GM18507 (cell line): ENCODE measurements at regions not wholly inside any gene's neighbourhood (a gene's known extent, or its start where the extent isn't known, plus 50 kb on each side); places are given as distances from the start of the nearest gene placed in this dataset.
A peak's percentile ranks its signal among the peaks of the same experiment; 100 is the strongest.

ENCODE experiments used
- DNase-seq: peaks from one replicate; pipeline ENCODE4 v3.0.0; 2011; ENCODE audit warnings: low read depth; ENCODE audit not compliant: insufficient read length; ENCODE audit errors: extremely low spot score
- FAIRE-seq: peaks from 2 replicates; lab custom pipeline; 2011; peaks lifted over from hg19 to GRCh38; lab: Jason Lieb, UNC

DNA sequence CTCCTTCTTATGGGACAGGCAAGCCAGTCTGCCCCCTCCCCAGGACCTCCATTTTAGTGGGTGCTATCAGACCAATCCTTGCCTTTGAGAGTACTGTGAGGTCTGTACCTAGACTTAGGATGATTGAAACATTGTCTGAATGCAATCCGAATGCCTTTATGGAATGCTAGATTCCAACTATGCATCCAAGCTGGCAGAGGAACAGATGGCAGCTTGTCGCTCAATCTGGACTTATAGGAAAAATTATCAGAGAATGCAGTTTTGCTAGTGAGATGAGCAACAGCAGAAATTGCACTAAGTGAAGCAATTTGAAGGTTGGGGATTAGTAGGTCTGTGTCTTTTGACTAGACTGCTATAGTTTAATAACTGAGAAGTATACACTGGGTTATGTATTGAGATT, 109.1 kb downstream of the DYRK2 start:
- no peak for FAIRE-seq
- no peak for DNase-seq

DNA sequence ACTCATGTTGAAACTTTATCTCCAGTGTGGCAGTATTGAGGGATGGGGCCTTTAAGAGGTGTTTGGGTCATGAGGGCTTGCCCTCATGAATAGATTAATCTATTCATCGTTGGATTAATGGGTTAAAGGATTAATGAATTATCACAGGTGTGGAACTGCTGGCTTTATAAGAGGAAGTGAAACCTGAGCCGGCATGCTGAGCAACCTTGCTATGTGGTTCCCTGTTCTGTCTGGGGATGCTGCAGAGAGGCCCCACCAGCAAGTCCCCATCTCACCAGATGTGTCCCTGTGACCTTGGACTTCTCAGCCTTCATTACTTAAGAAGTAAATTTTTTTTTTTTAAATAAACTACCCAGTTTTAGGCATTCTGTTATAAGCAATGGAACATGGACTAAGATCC, 109.6 kb downstream of the DYRK2 start:
- peak; percentile 20 for DNase-seq
- peak; percentile 90 for FAIRE-seq

DNA sequence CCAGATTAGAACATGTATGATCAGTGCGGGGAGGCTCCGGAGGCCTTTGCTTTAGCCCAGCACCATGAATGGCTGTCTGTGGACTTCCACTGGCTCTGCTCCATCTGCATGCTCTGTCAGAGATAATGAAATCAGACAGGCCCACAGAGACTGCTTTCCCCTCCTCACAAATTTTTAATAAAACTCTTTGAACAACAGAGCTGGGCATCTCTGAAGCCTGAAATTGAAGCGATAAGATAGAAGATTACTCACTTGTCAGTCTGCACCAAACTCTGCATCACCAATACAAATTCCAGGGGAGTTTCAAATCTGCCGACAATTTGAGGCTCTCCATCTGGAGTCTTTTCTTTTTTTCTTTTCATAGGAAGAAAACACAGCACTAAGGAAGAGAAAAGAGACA, 110.0 kb downstream of the DYRK2 start:
- DNase-seq = no peak
- FAIRE-seq = no peak

DNA sequence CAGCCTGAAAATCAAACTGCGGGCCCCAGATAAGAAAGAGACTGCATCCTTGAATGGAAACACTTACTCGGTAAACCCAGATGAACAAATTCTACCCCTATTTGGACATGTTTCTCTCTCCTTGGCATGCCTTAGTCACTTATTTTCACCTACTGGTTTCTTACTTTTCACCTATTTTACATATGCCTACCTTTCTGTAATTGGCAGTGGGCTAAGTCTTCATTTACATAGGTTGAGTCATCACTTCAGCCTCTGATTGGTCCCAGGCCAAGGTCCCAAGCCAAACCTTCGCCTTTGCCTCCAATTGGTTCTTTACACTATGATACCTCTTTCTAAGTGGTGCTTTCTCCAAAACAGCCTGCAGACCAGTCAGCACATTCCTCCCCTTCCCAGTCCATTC, 111.3 kb downstream of the DYRK2 start:
- FAIRE-seq (no peak), DNase-seq (no peak)

DNA sequence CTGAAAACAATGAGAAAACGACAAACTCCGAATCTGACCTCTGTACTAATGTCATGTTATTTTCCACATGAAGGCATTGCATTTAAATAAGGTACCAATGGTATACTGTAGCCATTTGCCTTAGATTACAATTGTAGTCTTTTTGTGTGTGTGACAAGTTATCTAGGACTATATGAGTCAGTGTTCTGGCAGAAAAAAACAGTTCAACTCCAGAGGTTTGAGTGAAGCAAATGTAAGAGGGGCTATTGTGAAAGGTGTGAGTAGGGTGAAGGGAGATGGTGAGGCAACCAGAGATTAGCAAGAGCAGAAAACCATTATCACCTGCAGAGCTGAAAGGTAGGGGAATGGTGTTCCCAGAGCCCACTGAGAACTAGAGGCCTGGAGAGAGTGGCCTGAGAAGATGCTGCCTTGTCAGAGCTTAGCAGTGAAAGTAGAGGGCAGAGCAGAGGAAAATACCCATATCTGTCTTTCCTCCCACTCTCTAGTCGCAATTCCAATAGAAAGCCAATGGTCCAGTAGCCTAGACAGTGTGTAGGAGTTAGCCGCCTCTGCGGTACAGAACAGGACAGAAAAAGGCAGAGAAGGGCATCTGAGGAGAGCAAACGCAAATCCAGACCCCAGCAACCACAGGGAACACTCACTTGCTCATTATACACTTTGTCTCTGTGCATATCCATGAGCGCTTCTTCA, 112.2 kb downstream of the DYRK2 start:
- DNase-seq (no peak), FAIRE-seq (no peak)

DNA sequence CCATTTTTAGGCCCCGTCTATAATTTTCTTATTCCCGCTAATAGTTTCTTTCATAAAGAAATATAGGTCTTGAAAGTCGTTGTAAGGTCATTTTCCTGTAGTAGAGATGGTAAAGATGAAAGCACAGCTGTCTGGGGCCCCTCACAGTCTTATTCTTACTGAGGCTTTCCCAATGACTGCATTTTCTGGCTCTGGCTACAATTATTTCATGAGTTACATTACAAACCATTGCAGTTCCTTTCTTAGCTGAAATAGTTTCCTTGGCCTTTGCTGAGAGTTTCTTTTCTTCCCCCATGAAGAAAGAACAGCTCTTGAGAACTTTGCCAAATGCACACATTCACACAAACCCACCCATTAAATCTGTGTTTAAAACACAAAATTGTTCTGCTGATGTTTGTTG, 113.0 kb downstream of the DYRK2 start:
- DNase-seq (no peak), FAIRE-seq (no peak)

DNA sequence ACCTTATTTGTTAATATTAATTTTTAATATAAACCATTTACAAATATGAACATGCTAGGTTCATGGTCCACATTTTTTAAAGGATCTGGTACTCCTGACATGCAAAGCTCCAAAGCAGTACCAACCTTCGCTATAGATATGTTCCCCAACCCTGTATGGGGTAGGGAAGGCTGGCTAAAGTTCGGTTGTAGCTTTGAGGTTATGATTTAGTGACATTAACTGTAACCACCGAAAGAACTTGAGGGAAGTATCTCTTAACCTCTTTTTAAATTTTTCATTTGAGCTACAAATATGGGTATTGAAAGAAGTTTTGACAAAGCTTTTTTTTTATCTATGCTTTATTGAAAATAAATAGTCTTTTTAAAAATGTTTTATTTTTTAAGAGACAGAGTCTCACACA, 115.5 kb downstream of the DYRK2 start:
- no peak for FAIRE-seq

DNA sequence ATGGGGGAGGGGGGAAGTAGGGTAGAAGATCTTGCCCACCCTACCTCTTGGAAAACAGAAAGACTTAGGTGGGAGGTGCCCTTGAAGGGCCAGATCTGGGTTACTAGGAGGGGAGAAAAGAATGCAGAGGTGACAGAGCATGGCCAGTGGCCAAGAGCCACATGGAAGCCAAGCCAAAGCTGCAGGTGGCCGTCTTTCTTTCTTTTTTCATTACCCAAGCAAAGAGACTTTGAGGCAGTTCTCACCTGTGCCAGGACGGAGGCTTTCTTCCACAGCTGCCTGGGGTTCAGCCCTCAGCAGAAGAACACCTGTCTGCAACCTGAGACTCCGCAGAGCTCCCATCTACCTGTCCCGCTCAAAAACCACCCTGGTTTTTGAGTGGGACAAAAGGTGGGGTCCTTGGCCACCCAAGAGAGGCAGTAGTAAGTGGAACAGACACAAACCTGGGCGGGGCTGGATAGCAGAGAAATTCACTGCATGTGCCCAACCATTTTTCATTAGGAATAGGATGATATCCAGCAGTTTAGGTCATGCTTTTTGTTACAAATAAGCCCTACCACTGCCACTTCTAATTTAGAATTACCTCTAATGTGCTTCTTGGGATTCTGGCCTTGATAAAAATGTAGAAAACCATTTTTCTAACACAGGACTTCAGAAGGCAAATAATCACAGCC, 116.5 kb downstream of the DYRK2 start:
- DNase-seq (no peak), FAIRE-seq (no peak)

More for the DNA sequence above, 115.5 kb downstream of the DYRK2 start:
- DNase-seq = no peak

DNA sequence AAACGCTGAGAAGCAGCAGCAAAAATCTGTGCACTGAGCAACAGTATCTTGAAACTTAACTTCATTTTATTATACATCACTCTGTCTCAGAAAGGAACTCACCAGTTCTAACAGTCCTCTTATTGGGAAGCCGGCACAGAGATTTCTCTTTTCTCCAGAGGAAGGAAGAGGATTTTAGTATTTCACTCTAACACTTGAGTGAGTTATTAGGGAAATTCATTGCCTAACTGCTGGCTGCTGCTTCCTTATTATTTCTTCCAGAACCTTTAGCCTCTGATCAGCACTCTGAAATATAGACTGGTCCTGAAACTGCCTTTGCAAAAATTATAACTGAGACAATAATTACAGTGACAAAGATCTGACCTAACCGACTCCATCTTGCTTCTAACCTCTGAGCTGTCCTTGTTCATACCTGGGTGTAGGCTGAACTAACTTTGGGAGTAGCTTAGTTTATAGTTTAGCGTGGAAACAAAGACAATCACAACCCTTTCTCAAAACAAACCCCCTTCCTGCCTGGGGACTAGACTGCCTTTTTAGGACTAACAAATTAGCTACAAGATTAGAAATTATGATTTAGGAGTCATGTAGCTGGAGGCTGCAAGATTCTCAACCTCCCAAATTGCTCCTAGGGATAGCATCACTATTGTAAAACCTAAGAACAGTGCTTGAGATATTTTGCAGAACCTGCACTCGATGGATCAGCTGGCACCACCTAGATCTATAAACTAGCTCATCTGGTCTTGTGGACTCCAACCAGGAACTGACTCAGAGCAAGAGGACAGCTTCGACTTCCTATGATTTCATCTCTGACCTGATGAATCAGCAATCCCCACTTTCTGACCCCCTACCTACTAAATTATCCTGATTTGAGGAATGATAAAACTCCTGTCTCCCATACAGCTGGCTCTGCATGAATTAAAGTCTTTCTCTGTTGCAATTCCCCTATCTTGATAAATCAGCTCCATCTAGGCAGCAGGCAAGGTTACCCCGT, 117.5 kb downstream of the DYRK2 start:
- DNase-seq (no peak), FAIRE-seq (no peak)

DNA sequence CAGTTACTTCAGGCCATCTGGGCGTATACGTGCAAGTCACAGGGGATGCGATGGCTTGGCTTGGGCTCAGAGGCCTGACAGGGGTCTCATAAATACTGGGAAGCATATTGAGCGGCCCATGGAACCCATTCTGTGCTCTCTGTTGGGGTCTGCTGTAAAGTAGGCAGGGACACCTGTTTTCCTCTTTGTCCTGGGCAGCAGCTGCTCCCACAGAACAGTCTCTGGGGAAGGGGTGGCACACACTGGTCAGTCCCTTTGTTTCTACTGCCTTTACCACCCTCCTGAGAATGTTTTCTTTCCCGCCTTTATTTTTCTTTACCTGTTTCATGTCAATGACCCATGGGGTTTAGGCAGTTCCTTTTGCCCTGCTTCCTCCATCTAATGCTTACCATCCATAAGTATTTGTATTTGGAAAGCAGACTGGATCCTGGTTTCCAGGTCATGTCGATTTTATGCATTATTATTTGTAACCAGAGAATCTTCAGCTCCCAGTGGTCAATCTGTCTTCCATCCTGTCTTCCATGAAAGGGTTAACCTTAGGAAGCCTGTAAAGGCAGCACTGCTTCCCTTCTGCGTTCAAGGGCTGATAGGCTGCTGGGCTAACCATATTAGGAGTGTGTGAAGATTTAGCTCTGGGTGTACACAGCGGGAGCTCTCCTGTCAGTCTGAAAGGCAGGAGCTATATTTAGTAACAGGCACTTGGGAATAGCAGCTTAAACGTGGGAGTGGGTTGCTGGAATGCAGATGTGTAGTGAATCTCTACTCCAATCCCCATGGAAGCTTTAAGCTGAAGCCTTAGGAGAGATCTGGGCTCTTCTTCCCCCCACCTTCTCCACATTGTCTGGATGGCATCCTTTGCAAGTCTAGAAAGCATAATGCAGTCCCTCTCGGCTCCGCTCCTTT, 124.0 kb downstream of the DYRK2 start:
- no peak for FAIRE-seq
- no peak for DNase-seq

DNA sequence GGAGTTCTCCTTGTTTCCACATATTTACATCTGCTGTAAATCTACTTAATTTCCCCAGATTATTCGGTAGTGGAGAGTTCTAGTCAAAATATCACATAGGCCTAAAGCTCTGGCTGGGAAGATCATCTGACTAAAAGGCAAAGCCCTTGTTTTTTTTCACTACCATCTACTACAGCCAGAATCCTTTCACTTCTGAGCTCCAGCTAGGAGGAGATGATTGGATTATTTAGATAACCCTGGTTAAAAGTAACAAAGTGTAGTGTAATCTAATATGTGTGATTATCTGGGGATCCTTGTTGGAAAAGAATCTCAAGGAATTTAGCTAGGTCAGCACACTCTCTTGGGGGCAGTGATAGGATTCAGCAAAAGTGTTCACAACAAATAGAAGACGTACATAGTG, 125.4 kb downstream of the DYRK2 start:
- DNase-seq = no peak
- no peak for FAIRE-seq

DNA sequence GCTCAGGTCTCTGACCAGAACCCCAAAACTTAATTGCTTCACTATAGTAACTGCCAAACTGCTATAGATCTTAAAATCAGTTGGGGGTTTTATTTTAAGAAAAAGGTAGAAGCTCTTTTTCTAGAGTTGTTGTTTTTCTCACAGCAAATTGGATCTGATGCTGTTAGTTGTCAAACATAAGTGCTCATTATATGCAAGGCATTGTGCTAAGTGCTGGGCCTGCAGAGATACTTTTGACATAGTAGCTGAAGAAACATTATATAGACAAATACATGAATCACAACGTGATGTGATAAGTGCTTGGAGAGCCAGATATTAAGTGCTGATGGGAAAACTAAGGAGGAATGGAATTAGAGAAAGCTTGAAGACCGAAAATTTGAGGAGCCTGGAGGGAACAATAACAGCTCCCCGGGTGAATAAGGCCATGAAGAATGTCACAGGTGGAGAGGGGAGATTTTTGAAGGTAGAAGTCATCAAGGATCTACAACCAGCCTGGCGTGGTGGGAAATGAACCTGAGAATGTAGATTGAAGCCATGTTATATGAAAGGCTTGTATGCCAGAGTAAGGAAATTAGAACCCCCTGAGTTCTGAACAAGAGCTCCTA, 126.5 kb downstream of the DYRK2 start:
- no peak for DNase-seq
- no peak for FAIRE-seq

DNA sequence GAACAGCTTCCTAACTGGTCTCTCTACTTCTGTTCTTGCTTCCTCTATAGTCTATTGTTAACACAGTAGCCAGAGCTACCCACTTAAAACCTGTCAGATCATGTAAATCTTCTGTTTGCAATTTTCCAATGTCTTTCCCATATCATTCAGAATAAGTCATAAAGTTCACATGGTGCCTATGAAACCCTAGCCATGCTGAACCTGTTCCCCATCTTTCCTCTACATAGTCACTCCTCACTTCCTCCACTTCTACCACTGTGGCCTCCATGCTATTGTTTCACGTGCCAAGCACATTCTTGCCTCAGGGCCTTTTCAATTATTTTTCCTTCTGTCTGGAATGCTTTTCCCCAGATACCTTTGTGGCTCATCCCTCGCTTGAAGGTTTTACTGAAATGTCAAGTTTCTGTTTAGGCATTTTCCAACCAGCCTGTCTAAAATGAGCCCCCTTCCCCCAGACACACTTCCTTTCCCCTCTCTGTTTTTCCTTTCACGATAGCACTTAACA, 132.1 kb downstream of the DYRK2 start:
- DNase-seq (no peak), FAIRE-seq (no peak)

DNA sequence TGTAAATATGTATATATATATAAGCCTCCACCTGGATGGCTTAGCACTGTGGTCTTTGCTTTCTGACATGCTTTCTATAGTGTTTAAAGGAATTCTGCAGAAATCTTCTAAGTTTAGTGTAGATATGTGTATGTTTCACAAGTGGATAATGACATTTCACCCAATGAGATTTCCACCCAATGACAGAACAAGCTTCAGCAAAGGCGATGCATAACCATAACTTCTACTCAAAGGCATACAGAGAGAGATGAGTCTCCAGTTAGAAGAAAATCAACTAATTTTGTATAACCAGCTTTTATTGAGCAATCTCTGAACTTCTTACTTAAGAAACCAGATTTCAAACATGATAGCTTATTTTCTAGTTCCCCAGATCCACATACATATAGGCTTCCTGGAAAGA, 134.0 kb downstream of the DYRK2 start:
- DNase-seq (no peak), FAIRE-seq (no peak)

DNA sequence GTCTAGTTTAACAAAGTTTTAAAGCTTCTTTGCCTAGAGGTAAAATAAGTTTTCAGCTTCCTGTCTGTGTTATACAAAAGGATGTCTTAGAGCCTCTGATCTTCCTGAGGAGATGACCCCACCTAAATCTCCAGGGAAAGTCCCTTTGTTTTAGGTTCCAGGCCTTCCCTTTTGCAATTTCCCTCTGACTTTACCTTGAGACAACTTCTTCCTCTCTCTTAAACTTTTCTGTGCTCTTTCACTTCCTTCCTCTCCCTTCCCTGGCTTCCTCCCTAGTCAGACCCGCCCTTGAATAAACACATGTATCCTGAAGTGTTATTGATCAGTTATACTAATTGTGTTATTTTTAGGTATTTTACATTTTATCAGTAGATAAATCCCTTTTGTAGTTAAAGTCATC, 134.8 kb downstream of the DYRK2 start:
- no peak for DNase-seq
- no peak for FAIRE-seq

DNA sequence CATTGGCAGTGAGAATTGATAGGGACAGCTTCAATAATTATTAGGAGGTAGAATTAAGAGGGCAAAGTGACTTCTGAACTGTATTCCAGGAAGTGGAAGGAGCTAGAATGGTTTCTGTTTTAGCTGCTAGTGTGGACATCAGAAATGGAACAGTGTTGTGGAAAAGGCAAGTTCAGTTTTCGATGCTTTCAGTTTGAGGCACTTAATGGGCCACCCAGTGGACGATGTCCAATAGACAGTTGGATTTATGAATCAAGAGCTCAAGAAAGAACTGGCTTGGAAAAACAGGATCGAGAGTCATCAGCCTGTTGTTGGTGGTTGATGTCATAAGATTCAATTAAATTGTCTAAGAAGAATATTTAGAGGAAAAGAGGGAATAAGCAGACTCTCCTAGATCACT, 136.3 kb downstream of the DYRK2 start:
- DNase-seq = no peak
- FAIRE-seq = no peak

DNA sequence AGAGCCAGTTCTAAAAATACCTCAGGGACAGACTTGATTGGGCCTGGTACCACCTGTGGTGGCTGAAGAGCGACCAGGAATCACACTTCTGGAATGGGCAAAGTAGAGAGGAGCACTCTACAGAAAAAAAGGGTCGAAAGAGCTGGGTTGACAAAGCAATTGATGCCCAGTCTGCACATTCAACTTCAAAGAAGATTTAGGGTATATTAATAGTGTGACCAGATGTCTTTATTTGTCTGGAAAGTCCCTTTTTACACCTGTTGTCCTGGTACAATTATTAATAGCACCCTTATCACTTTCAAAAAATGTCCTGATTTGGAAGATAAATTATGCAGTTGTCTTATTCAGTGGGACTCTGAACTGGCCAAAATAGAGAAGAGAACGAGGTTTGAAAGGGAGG, 137.5 kb downstream of the DYRK2 start:
- no peak for DNase-seq
- FAIRE-seq = no peak

DNA sequence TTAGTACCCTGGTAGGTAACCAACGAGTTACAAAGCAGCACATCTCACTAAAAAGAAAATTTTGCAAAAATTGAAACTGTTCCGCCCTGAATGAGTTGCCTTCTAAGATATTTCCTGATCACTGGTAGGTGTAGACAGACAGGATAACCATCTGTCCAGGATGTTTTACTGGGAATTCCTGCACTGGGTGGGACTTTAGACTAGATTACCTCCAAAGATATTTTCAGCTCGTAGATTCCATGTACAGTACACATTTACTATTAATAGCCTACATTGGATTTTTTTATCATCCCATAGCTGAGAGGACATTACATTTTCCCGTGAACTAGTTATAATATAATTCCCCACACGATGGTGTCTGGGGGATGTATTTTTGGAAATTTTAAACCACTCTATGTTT, 139.6 kb downstream of the DYRK2 start:
- FAIRE-seq = no peak
- DNase-seq = no peak

DNA sequence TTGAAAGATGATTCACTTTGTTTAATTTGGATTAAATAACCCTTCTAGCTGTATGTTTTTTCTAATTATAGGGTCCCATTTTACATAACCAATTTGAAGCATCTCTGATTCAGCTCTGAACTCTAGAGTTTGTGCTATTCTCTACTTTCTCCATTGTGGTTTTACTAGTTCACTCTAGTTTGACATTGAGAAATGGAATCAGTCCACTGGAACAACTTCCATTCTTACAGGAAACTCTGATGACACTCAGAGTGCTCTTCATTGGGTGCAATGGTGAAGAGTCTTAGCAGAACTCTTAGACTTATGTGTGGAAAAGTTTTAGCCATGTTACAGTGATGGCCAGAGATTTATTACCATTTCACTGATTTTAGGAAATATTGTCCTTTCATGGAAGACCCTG, 140.7 kb downstream of the DYRK2 start:
- FAIRE-seq (peak; percentile 36), DNase-seq (no peak)
